Right lobe of liver (tissue), 4 donors: ENCODE measurements at regions not wholly inside any gene's neighbourhood (a gene's known extent, or its start where the extent isn't known, plus 50 kb on each side); places are given as distances from the start of the nearest gene placed in this dataset.

ENCODE experiments used
- POLR2A ChIP-seq: fragments of 450-650 bp; IDR thresholded peaks from one replicate; pipeline ENCODE4 v1.6.1; 2017; ENCODE audit warnings: antibody characterized with exemption, mild to moderate bottlenecking
- TF ChIP-seq, protein P1 (sequence below), 4 donors: fragments of 200-600 bp in 3 of 4; fragments of 450-650 bp in 1 of 4; IDR thresholded peaks; one replicate each; pipeline versions ENCODE4 v1.5.1 to v1.8.0; 2016 to 2022; ENCODE audit warnings: antibody characterized with exemption in 4 of 4, mild to moderate bottlenecking in 2 of 4
- donor health status: DM: no; HTN: no; CAD: no.
- donor health status: DM: no; HTN: no; CAD: no.
- donor health status: DM: no; HTN: yes; CAD: no.

DNA sequence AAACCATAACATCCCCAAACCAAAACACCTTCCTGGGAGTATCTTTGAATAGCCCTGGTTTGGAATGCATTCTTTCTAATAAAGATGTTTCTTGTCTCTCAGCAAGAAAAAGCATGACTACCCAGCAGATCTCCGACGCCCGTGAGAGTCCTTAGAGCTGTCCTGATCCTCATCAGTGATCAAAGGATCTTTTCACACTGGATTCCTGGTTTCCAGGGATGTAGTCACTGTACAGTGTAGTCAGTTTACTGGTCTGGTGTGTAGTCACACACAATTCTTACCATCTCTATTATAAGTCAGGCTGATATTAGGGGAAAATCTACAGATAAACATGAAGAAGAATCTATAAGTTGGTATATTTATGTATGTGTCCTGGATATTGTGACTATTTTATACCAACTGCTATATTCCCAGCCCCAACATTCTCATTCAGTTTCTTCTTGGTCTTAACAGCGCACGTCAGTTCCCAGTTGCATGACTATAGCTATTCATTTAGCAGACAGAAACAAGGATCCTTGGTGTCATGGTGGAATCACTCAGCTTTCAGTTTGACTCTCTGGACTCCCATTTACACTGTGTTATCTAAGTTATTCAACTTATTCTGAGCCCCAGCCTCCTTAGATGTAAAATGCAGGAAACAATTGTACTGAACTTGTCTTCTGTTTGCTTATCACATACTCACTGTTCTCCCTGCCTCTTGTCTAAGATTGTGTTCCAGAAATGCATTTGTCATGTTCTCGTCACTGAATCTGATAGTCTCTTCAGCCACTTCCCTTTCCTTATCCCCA is 68.3 kb downstream of the SLIT2 start:
- no peak for TF ChIP-seq POLR2A
- TF ChIP-seq, protein P1, sequence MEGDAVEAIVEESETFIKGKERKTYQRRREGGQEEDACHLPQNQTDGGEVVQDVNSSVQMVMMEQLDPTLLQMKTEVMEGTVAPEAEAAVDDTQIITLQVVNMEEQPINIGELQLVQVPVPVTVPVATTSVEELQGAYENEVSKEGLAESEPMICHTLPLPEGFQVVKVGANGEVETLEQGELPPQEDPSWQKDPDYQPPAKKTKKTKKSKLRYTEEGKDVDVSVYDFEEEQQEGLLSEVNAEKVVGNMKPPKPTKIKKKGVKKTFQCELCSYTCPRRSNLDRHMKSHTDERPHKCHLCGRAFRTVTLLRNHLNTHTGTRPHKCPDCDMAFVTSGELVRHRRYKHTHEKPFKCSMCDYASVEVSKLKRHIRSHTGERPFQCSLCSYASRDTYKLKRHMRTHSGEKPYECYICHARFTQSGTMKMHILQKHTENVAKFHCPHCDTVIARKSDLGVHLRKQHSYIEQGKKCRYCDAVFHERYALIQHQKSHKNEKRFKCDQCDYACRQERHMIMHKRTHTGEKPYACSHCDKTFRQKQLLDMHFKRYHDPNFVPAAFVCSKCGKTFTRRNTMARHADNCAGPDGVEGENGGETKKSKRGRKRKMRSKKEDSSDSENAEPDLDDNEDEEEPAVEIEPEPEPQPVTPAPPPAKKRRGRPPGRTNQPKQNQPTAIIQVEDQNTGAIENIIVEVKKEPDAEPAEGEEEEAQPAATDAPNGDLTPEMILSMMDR (IDR thresholded peaks at IDR 0.05): no peak
